NCI-H226 (cell line): ENCODE measurements at regions not wholly inside any gene's neighbourhood (a gene's known extent, or its start where the extent isn't known, plus 50 kb on each side); places are given as distances from the start of the nearest gene placed in this dataset.

ENCODE experiments used
- DNase-seq: peaks from one replicate; pipeline ENCODE4 v3.0.0-alpha.2; 2015

DNA sequence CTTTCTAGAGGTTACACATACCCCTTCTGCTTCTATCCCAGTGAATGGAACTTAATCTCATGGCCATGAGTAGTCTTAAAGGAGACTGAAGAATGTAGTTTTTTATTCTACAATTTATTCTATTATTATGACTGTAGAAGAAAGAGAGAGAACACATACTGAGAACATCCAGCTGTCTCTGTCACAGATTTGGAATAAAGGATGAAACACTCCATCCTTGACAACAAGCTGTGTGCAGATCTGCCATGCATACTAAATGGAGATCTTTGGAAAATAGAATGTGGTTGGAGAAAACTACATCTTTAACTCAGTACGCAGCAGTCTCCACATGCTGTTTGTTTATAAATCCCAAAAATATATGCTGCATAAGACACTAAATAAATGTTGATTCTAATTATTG lies 54.1 kb upstream of the NUDT7 start:
- no peak for DNase-seq

DNA sequence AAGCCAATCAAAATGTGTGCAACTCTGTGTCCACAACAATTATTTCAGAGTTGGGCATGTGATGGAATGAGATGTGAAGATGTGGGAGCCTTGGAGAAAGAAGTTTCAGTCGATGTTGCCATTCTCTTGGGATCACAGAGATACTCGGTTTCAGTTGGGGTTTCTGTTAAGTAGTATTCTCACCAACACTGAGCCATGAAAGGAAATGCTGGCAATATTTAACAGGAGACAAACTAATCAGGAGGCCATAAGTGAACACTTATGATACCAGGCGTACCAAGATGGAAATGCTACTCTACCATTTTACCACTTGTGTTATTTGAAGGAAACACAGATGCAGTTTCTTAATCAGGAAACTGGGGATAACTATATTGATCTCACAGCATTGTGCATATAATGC lies 53.3 kb upstream of the NUDT7 start:
- DNase-seq, result no peak
